GM19099 (cell line): ENCODE measurements at regions not wholly inside any gene's neighbourhood (a gene's known extent, or its start where the extent isn't known, plus 50 kb on each side); places are given as distances from the start of the nearest gene placed in this dataset.

ENCODE experiments used
- POLR2A ChIP-seq: IDR thresholded peaks from 3 replicates; pipeline ENCODE4 v1.6.1; 2011; ENCODE audit warnings: low read depth; ENCODE audit not compliant: insufficient read length; ENCODE audit errors: extremely low read depth

DNA sequence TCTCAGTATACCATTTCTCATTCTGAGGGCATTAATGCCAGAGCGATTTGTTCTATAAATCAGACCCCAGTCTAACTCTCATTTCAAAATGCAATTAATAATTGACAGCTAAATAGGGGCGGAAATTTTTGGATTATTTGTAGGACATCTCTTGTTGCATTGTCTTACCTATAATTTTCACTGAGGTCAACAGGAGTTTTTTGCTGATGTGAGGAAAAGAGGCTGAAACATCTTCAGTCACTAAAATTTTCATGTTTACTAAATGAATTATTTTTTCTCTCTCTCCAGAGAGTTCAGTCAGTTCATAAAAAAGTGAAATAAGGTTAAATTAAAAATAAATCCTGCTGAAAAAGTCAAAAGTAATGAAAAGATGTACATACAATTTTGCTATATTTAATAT is 295.9 kb downstream of the CCER1 start:
- TF ChIP-seq POLR2A = no peak

DNA sequence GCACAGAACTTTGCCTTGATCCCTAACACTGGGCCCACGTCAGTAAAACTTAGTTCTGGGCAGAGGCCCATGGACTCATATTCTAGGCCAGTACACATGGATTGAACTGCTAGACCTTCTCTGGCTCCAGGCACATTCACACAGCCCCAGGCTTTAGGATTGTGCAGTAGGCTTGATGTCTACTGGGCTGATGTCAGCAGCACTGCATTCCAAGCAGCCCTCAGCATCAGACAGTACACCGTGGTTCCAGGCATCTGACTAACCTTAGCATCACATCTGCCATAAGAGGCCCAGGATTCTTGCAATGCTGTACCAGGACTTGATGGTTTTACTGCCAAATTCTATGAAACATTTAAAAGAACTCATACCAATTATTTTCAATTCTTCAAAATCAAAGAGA is 301.9 kb downstream of the CCER1 start:
- no peak for TF ChIP-seq POLR2A

DNA sequence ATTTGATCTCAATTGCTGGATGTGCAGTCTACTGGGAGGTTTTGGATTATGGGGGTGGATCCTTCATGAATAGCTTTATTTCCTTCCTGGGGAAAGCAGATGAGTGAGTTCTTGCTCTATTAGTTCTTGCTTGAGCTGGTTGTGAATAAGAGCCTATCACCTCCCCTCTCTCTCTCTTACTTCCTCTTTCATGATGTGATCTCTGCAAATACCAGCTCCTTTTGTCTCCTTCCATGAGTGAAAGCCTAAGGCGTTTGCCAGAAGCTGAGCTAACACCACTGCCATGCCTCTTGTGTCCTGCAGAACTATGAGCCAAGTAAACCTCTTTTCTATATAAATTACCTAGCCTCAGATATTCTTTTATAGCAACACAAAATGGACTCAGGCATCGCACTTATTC is 302.7 kb downstream of the CCER1 start:
- no peak for TF ChIP-seq POLR2A

DNA sequence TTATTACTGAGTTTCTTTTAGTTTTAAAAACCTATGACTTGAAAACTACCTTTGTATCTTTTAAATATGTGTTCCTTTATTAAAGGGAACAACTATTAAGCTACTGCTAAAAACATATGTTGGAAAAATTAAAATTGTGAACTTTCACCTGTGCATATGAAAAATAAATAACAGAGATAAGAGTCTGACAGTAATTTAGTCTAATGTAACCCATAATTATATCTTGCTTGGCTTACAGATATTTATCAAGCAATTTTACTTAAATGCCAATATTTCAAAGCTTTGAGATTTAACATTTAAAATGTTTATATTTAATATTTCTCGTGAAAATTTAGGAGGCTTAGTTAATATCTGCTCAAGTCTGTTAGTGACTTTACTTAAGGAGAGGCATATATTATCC is 309.8 kb downstream of the CCER1 start:
- no peak for TF ChIP-seq POLR2A

DNA sequence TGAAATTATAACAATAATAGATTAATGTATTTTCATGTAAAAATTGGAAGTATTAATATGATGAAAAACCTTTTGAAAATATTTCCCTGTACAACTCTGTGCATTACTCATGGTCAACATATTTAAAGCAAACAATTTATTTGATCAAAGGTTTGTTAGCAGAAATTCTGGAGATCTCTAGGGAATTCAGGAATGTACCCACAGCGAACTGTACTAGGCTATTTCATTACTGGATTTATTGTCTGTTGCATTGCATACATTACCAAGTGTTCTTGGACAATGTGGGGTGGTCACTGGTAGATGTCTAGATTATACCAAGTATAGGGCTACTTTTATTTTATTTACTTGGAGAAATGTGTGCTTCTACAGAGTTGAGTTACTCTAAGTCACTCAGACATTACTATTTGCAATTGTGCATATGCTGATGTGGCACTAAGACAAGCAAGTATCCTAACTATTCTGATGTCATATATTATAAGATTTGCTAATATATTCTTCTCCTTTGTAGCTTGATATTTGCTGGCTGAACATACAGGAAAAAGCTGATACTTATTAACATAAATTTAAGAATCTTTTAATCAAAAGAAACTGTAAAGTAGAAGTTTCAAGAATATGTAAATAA is 323.3 kb downstream of the CCER1 start:
- no peak for TF ChIP-seq POLR2A

DNA sequence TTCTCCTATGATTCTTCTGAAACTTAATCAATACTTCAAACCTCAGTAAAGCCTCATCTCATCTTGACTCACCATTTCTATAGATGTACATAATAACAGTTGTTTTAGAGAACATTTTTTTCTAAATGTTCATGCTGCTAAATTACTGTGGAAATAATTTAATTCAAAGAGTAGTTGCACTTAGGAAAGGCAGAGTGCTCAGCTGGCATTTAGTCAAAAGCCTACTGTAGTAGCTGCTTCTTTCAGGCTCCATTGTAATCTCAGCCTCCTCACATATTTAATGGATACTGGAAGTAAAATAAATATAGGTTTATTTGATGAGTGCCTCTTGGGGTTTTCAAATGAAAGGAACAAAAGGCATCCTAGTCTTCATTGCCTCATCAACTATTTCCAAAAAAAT is 325.0 kb downstream of the CCER1 start:
- no peak for TF ChIP-seq POLR2A

DNA sequence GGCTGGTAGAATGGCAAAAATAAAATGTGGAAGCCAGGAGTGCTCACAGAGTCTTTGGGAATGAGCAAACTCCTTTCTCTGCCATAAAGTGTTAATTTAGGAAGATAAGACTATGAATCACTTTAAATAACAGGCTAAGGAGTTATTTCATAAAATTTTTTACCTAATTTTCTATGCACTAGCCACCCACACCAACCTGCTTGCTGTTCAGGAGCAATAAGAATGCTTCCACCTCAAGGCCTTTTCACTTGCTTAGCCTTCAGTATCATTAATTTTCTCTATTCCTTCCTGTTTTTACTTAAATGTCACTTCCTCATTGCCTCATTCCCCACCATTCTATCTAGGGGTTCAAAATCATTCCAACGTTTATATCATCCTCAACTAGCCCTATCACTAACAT is 326.8 kb downstream of the CCER1 start:
- TF ChIP-seq POLR2A = no peak

DNA sequence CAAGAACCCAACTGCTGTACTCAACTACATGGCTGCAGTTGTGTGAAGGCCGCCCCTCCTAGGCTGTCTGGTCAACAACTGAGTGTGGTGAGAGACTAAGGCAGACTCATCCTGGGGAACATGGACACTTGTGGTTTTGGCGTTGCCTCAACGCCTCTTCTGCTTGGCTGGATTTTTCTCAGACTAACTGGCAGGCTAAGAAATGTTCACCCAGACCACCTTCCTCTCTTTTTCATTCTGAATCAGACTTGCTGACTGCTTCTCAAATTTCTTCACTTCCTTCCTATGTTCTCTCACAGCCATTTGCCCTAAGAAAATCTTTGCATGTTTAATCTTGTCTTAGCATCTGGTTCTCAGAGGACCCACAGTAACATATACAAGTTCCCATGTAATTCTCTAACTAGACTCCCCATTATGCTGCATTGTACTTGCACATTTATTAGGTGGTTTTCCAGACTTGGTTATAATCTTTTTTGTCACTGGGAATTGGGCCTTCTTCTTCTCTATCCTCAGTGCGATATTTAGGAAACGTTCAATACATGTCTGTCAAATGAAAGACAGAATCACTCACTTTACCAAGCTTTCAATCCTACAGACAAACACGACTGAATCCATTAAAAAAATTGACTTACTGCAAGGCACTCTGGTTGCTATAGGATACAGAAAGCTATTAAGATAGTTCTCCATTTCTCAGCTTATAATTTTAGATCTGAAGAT is 327.6 kb downstream of the CCER1 start:
- no peak for TF ChIP-seq POLR2A

DNA sequence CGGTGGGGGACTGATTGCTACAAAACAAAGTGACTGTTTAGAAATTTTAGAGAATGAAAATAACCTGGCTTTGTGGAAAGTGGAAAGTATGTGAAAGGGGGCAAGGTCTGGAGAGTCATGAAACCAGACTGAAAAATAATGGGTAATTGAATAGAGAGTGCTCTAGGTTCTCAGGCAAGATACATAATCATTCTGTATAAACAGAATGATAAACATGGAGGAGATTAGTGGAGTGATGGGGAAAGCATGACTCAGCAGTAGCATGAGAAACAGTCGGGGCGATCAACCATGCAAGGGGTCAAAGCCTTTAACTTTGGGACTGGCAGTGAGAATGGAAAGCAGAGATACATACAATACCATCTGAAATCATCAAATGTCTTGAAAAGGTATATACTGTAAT is 332.5 kb downstream of the CCER1 start:
- no peak for TF ChIP-seq POLR2A

DNA sequence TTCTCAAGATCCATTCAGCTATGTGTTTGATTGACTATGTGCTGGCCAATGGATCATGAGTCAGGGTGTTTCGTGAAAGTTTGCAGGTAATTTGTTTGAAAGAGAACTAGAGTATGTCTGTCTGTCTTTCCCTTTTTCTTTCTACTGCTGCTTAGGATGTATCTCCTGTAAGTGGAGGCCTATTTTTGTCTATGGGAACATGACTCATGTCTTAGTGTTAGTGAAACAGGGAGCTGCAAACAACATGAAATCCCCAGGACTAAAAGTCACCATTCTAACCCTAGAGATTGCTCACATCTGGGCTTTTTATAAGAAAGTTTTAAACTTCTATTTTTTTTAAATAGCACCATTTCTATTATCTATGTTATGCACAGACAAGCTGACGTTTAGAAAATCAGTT is 333.0 kb downstream of the CCER1 start:
- no peak for TF ChIP-seq POLR2A

DNA sequence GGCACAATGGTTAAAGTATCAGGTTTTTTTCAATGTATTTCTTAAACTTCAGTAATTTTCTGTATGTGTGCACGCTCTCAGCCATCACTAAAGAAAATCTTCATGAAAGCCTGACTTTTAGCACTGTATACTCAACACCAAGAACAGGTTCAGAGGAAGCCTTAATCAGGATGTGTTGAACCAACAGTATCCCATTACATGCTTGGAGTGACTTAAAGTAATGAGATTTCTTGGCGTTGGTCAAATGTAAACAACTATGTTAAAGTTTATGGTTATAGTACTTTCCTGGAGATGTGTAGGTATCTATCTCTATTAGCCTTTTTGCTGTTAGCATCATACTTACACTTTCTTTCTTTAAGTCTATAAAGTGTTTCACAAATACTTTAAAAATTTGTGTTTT is 335.0 kb downstream of the CCER1 start:
- no peak for TF ChIP-seq POLR2A

DNA sequence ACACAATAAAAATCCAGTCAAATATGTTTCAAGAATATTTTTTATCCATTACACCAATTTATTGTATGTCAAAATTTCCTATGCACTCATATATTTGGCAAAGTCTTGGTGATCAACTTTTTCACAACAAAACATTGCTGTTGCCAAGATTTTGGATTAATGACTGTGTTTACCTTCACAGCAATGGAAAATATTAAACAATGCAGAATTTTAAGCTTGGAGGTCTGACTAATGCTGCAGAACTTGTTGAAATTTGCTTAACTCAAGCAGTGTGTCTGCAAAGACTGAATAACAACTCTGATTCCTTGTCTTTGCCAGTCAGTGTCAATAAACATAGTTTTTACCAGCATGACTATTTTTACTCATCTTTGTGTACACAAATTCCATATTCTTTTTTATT is 336.4 kb downstream of the CCER1 start:
- TF ChIP-seq POLR2A = no peak

DNA sequence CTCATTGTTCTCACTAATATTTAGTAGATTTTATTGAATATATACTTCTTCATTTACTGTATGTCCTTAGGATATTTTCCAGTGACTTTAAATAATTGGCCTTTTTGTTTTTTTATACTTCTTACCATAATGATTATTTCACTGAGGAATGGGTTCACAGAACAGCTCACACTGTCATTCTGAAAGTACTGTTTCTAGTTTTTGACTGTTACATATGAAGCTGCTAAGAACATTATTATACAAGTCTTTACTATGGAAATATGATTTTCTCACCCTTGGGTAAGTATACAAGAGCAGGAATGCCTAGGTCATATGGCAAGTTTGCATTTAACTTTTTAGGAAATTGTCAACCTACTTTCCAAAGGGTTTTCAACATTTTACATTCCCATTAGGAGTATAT is 343.1 kb downstream of the CCER1 start:
- no peak for TF ChIP-seq POLR2A

DNA sequence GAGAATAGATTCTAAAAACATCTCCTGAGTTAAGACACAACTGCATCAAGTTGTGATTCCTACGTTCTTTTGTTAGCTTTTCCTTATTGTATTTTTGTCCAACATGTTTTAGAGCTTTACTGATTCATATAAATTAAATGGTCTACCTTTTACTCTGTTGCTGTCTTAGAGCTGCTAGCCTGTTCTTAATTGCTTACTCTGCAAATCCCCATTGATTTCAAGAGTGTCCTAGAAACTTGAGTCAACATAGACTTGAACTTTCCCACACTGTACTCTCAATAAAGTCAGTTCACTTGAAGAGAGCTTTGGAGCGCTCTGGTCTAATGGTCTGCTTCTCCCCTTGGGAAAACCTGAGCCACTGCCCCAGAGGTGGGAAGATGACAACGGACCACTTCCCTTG is 343.9 kb downstream of the CCER1 start:
- TF ChIP-seq POLR2A = no peak

DNA sequence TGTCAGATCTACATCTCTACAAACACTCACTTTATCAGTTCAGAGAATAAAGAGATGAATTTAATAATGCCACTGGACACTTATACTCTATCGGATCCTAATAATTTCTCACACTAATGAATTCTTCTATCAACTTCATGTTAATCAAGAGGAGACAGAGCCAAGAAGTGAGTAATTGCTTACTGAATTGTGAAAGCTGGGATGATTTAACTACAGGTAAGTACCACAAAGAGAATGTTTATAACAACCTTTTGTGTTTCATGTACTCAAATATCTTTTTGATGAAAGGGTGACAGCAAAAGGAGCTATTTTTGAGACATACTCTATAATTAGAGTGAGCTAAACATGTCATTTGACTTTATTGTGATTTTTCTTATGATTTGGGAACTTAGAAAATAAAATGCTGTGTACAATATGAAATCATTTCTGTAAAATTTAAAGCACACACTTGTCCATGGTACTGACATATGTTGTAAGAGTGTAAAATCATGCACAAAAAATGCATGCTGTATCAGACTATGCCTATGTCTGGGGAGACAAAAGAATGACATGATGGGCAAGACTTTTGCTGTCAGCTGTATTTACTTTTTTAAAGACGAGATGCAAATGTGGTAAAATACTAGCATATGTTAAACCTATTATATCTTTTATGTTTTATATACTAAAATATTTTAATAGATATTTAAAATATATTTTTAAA is 361.2 kb downstream of the CCER1 start:
- no peak for TF ChIP-seq POLR2A

DNA sequence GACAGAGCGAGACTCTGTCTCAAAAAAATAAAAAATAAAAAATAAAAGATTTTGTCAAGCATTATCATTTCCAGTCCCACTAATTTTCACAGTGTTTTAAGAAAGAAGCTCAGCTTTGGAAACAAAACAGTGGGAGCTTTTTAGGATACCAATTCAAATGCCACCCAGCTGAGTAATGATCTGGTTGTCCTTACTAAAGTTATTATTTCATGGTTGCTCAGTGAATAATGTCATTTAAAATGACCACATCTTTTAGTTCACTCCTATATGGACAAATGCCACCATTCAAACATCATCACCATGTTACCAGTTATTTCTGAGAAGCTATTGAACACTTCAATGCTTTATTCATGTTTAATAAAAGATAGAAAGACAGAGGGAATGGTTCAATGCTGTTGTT is 365.0 kb downstream of the CCER1 start:
- TF ChIP-seq POLR2A = no peak

DNA sequence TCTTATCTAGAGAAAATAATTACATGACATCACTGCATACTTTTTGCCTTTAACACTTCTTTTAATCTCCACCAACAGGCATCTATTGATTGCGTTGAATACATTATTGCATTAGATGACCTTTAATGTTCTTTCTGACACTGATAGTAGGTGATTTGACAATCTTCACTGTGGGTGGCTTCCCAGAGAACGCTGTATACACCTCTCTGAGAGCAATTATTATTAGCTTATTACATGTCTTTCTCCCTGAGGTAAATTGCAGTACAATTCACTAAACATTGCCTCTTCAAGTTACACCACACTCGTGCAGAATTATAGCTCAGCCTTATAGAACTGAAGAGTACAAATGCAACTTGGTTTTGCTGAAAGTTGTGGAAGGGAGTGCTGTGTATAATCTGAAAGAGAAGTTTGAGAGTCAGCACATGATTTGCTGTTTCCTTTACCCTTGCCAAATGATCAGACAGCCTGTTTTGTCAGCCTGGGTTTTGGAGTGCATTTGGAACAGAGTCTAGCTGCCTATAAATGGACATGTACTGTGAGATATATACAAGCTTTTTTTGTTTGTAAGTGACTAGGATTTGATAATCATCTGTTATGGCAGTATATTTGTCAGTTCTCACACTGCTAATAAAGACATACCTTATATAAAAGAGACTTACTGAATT is 369.2 kb downstream of the CCER1 start:
- TF ChIP-seq POLR2A = no peak

DNA sequence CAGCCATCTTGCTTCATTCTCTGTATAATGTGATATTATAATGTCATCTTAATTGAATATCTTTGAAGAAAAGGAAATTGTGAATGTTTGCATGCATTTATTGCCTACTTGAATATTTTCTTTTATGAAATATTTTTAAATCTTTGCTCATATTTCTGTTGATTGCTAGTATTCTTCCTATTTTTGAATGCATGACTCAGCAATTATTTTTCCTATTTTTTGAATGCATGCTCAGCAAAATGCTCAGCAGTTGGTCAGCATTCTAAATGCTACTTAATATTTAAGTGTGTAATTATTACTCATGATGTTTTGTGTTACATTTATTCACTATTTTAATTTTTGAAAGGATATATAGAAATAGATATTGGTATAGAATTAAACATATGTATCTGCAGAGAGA is 378.3 kb downstream of the CCER1 start:
- no peak for TF ChIP-seq POLR2A
